OCI-M1 (cell line): ENCODE measurements at regions not wholly inside any gene's neighbourhood (a gene's known extent, or its start where the extent isn't known, plus 50 kb on each side); places are given as distances from the start of the nearest gene placed in this dataset.
A peak's percentile ranks its signal among the peaks of the same experiment; 100 is the strongest.

ENCODE experiments used
- DNase-seq: peaks from one replicate; lab custom pipeline; 2025; lab: John Stamatoyannopoulos, UW

GRCh38 chr3:182067423-182067822 is 355.7 kb downstream of the SOX2 start:
- no peak for DNase-seq

- no peak for DNase-seq
Measured at GRCh38 chr3:182078316-182078715, 366.6 kb downstream of the SOX2 start.

GRCh38 chr3:182078929-182079328 is 367.2 kb downstream of the SOX2 start:
- DNase-seq, result no peak

GRCh38 chr3:182081096-182081495 is 369.4 kb downstream of the SOX2 start:
- no peak for DNase-seq

GRCh38 chr3:182083112-182083511 is 371.4 kb downstream of the SOX2 start:
- DNase-seq, result no peak

GRCh38 chr3:182092662-182093262 is 381.0 kb downstream of the SOX2 start:
- peak; percentile 1 for DNase-seq

GRCh38 chr3:182094321-182094720 is 382.6 kb downstream of the SOX2 start:
- no peak for DNase-seq

- DNase-seq, result no peak
Measured at GRCh38 chr3:182104881-182105280, 393.2 kb downstream of the SOX2 start.

GRCh38 chr3:182105875-182106274 is 394.1 kb downstream of the SOX2 start:
- no peak for DNase-seq

GRCh38 chr3:182108371-182108770 is 396.6 kb downstream of the SOX2 start:
- DNase-seq, result no peak

GRCh38 chr3:182111967-182112366 is 400.2 kb downstream of the SOX2 start:
- no peak for DNase-seq

GRCh38 chr3:182115328-182116015 is 403.7 kb downstream of the SOX2 start:
- no peak for DNase-seq

- no peak for DNase-seq
Measured at GRCh38 chr3:182116386-182116785, 404.7 kb downstream of the SOX2 start.

- no peak for DNase-seq
Measured at GRCh38 chr3:182117131-182117530, 405.4 kb downstream of the SOX2 start.

- DNase-seq, result no peak
Measured at GRCh38 chr3:182117583-182117982, 405.9 kb downstream of the SOX2 start.

- no peak for DNase-seq
Measured at GRCh38 chr3:182118066-182118465, 406.3 kb downstream of the SOX2 start.

GRCh38 chr3:182121401-182121800 is 409.7 kb downstream of the SOX2 start:
- DNase-seq, result no peak

GRCh38 chr3:182122779-182123178 is 411.1 kb downstream of the SOX2 start:
- no peak for DNase-seq

- no peak for DNase-seq
Measured at GRCh38 chr3:182124187-182124586, 412.5 kb downstream of the SOX2 start.

GRCh38 chr3:182124716-182125115 is 413.0 kb downstream of the SOX2 start:
- no peak for DNase-seq

- no peak for DNase-seq
Measured at GRCh38 chr3:182129740-182130139, 418.0 kb downstream of the SOX2 start.

GRCh38 chr3:182133752-182134151 is 422.0 kb downstream of the SOX2 start:
- no peak for DNase-seq

- no peak for DNase-seq
Measured at GRCh38 chr3:182135056-182135455, 423.3 kb downstream of the SOX2 start.
